ENCODE measurements at regions not wholly inside any gene's neighbourhood (a gene's known extent, or its start where the extent isn't known, plus 50 kb on each side); places are given as distances from the start of the nearest gene placed in this dataset.

DNA sequence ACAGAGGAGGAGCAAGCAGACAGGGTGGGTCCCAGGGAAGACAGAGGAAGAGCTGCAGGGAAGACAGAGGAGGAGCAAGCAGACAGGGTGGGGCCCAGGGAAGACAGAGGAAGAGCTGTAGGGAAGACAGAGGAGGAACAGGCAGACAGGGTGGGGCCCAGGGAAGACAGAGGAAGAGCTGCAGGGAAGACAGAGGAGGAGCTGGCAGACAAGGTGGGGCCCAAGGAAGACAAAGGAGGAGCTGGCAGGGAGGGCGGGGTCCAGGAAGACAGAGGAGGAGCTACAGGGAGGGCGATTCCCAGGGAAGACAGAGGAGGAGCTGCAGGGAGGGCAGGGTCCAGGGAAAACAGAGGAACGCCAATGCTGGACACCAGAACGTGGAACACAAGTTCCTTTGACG, 66.5 kb downstream of the PLXNA1 start:
- peak in 1 of 2 experiments; percentile 20 for DNase-seq (ENCODE audit: low read depth in 1 of 2, low spot score in 1 of 2)
- H3K4me2 ChIP-seq = no peak overlapping the region
- ATAC-seq = peak in 1 of 2 experiments; percentile 44; a peak in 1 of 6 replicates
- 13% methylated on average over 5 of the region's 5 CpGs for WGBS (ENCODE audit: missing lambda C conversion rate)
- CTCF ChIA-PET = no interaction called here
- no peak overlapping the region for H3K27ac ChIP-seq
- H3K4me3 ChIP-seq = no peak overlapping the region
- no peak for TF ChIP-seq ZC3H11A (IDR thresholded peaks at IDR 0.05)
- no peaks in the 10 kb centered on the region for H3K4me1 ChIP-seq
- POLR2A ChIA-PET = no interaction called here
- no peak for FAIRE-seq
- H3K9me3 ChIP-seq = no peaks in the 10 kb centered on the region

DNA sequence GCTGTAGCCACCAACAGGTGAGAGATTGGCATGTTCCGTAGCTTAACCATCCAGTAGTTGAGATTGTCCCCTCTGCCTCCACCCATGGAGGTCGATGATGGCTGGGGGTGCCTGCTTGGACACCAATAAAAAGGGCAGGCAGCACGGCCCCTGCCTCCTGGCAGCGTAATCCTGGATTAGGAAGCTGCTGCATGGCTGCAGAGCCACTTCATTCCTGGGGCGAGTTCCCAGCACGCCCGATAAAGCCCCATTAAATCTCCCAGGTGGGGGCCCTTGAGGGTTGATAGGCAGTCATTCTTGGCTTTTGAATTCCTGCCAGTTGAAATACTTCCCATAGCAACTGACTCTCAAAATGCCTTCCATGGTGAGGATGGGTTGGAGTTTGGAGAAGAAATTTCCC, 67.8 kb downstream of the PLXNA1 start:
- CTCF ChIA-PET = no interaction called here
- ATAC-seq (no peak), DNase-seq (ENCODE audit: low read depth in 1 of 2, low spot score in 1 of 2) (no peak), FAIRE-seq (no peak)
- no peak overlapping the region for H3K27ac ChIP-seq
- TF ChIP-seq RAD21 (conservative IDR thresholded peaks at IDR 0.05 in 1 of 2, IDR thresholded peaks at IDR 0.05 in 1 of 2) = no peak
- TF ChIP-seq MAZ (IDR thresholded peaks at IDR 0.05; ENCODE audit: borderline replicate concordance, low read depth, low read length) = no peak
- TF ChIP-seq MAX (IDR thresholded peaks at IDR 0.05) = no peak
- TF ChIP-seq CEBPB (IDR thresholded peaks at IDR 0.05) = no peak
- TF ChIP-seq POLR2AphosphoS2 (conservative IDR thresholded peaks at IDR 0.05; ENCODE audit: low read length) = no peak
- no peak for TF ChIP-seq EHMT2 (IDR thresholded peaks at IDR 0.05; ENCODE audit: low read depth)
- no peak for TF ChIP-seq KDM1A (IDR thresholded peaks at IDR 0.05; ENCODE audit: low read depth)
- no peak for TF ChIP-seq TP53 (CRISPR knock-in tag; IDR thresholded peaks at IDR 0.05)
- no peak for TF ChIP-seq HEYL (CRISPR knock-in tag; IDR thresholded peaks at IDR 0.05)
- no peak for TF ChIP-seq CHD4 (IDR thresholded peaks at IDR 0.05; ENCODE audit: borderline replicate concordance)
- TF ChIP-seq CBX2 (IDR thresholded peaks at IDR 0.05; ENCODE audit: borderline replicate concordance, low read depth) = no peak
- no peak for TF ChIP-seq RFX5 (IDR thresholded peaks at IDR 0.05)
- WGBS (ENCODE audit: missing lambda C conversion rate) = no CpG with 5 or more reads among the region's 7 CpGs
- POLR2A ChIA-PET = no interaction called here
- no peak overlapping the region for H3K4me3 ChIP-seq
- H3K9me3 ChIP-seq = no peaks in the 10 kb centered on the region
- H3K4me1 ChIP-seq = no peaks in the 10 kb centered on the region
- H3K4me2 ChIP-seq = no peak overlapping the region

DNA sequence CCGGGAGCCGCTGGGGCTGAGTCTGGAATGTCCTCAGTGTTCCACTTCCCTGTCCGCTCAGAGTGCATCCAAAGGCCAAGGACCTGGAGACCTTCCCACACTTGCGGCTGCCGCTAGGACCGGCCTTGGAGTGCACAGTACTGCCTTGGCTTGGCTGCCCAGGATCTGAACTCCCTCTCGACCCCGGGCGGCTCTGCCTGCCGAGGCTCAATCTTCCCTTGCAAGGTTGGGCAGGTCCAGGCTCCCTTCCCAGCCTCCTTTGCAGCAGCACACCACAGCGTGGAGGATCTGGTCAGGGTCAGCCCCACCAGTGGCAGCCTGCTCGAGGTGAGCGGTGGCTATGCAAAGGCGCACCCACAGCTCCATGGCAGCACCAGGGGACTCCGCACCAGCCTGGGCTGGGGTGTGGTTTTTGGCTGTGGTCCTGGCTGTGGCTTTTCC, 69.2 kb downstream of the PLXNA1 start:
- CTCF ChIA-PET = no interaction called here
- WGBS (ENCODE audit: missing lambda C conversion rate) = 38% methylated on average over 8 of the region's 15 CpGs

GRCh38 chr3:127053026-127053425, 70.1 kb downstream of the PLXNA1 start:
- DNase-seq (ENCODE audit: low read depth in 1 of 2, low spot score in 1 of 2) = no peak
- WGBS (ENCODE audit: missing lambda C conversion rate) = 61% methylated on average over 4 of the region's 6 CpGs
- no peak for ATAC-seq
- peaks cover 14% of the 10 kb centered on the region; the same call in 2 of the 3 replicates for H3K9me3 ChIP-seq
- H3K4me3 ChIP-seq = no peak overlapping the region
- no peaks in the 10 kb centered on the region for H3K4me1 ChIP-seq
- ChIA-PET CTCF (no interaction called here), POLR2A (no interaction called here)
- TF ChIP-seq CHD2 (IDR thresholded peaks at IDR 0.05; ENCODE audit: low read length, partially characterized antibody) = no peak
- no peak for TF ChIP-seq EP300 (IDR thresholded peaks at IDR 0.05)
- TF ChIP-seq CHD4 (IDR thresholded peaks at IDR 0.05; ENCODE audit: borderline replicate concordance) = no peak
- TF ChIP-seq ZNF302 (CRISPR knock-in tag; IDR thresholded peaks at IDR 0.05) = no peak
- TF ChIP-seq MAZ (IDR thresholded peaks at IDR 0.05; ENCODE audit: borderline replicate concordance, low read depth, low read length) = no peak
- TF ChIP-seq, protein P1, sequence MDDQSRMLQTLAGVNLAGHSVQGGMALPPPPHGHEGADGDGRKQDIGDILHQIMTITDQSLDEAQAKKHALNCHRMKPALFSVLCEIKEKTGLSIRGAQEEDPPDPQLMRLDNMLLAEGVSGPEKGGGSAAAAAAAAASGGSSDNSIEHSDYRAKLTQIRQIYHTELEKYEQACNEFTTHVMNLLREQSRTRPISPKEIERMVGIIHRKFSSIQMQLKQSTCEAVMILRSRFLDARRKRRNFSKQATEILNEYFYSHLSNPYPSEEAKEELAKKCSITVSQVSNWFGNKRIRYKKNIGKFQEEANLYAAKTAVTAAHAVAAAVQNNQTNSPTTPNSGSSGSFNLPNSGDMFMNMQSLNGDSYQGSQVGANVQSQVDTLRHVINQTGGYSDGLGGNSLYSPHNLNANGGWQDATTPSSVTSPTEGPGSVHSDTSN (IDR thresholded peaks at IDR 0.05) = no peak
- no peak for TF ChIP-seq RNF2 (IDR thresholded peaks at IDR 0.05; ENCODE audit: borderline replicate concordance, low read depth)
- TF ChIP-seq CEBPB (IDR thresholded peaks at IDR 0.05) = no peak
- TF ChIP-seq FOSB (CRISPR knock-in tag; IDR thresholded peaks at IDR 0.05) = no peak
- TF ChIP-seq CBX2 (IDR thresholded peaks at IDR 0.05; ENCODE audit: borderline replicate concordance, low read depth) = no peak
- TF ChIP-seq RAD21 (conservative IDR thresholded peaks at IDR 0.05 in 1 of 2, IDR thresholded peaks at IDR 0.05 in 1 of 2) = no peak
- TF ChIP-seq TP53 (CRISPR knock-in tag; IDR thresholded peaks at IDR 0.05) = no peak
- TF ChIP-seq PHF8 (IDR thresholded peaks at IDR 0.05; ENCODE audit: borderline replicate concordance, low read depth) = no peak
- no peak overlapping the region for H3K4me2 ChIP-seq
- FAIRE-seq = no peak
- H3K27ac ChIP-seq = no peak overlapping the region

More for the DNA sequence above, 69.2 kb downstream of the PLXNA1 start:
- Histone ChIP-seq H3K27ac (no peak overlapping the region), H3K9me3 (peaks cover 6% of the 10 kb centered on the region; the same call in 2 of the 3 replicates), H3K4me2 (no peak overlapping the region), H3K4me3 (no peak overlapping the region), H3K4me1 (no peaks in the 10 kb centered on the region)
- POLR2A ChIA-PET = no interaction called here
- ATAC-seq (no peak; a peak in 1 of 6 replicates), DNase-seq (ENCODE audit: low read depth in 1 of 2, low spot score in 1 of 2) (no peak), FAIRE-seq (no peak)
- TF ChIP-seq HEYL (CRISPR knock-in tag; IDR thresholded peaks at IDR 0.05) (no peak), TFCP2L1 (CRISPR knock-in tag; IDR thresholded peaks at IDR 0.05) (no peak), FOXS1 (CRISPR knock-in tag; IDR thresholded peaks at IDR 0.05) (no peak), RAD21 (conservative IDR thresholded peaks at IDR 0.05 in 1 of 2, IDR thresholded peaks at IDR 0.05 in 1 of 2) (no peak), KDM5A (IDR thresholded peaks at IDR 0.05) (no peak), ZFP36 (IDR thresholded peaks at IDR 0.05; ENCODE audit: borderline replicate concordance, partially characterized antibody) (no peak), MAFK (IDR thresholded peaks at IDR 0.05; ENCODE audit: partially characterized antibody) (no peak), SREBF2 (IDR thresholded peaks at IDR 0.05) (no peak), CHD2 (IDR thresholded peaks at IDR 0.05; ENCODE audit: low read length, partially characterized antibody) (no peak)
- TF ChIP-seq, protein P2, sequence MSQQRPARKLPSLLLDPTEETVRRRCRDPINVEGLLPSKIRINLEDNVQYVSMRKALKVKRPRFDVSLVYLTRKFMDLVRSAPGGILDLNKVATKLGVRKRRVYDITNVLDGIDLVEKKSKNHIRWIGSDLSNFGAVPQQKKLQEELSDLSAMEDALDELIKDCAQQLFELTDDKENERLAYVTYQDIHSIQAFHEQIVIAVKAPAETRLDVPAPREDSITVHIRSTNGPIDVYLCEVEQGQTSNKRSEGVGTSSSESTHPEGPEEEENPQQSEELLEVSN (IDR thresholded peaks at IDR 0.05; ENCODE audit: borderline replicate concordance, low read depth) = no peak

All from A549 (cell line).